Spleen (tissue), 11 donors: ENCODE measurements at regions not wholly inside any gene's neighbourhood (a gene's known extent, or its start where the extent isn't known, plus 50 kb on each side); places are given as distances from the start of the nearest gene placed in this dataset.

Source experiments
- DNase-seq: peaks from one replicate; pipeline ENCODE4 v3.0.0-alpha.2; 2020
- H3K27ac ChIP-seq, 8 donors: fragments of 200-600 bp; sonication (generic) in 7 of 8; 1 replicate in 4 of 8; 2 replicates in 4 of 8; pipeline versions ENCODE4 v1.5.0 to v1.8.0; 2016 to 2021; ENCODE audit warnings: inconsistent platforms in 4 of 8, mild to moderate bottlenecking in 4 of 8, moderate library complexity in 1 of 8
- H3K27me3 ChIP-seq, 7 donors: fragments of 200-600 bp; sonication (generic) in 6 of 7; replicated peaks in 1 of 7; 1 replicate in 4 of 7; 2 replicates in 3 of 7; pipeline versions ENCODE4 v1.5.0 to v1.8.0; 2016 to 2021; ENCODE audit warnings: inconsistent platforms in 3 of 7, mild to moderate bottlenecking in 1 of 7
- H3K36me3 ChIP-seq, 6 donors: fragments of 200-600 bp; sonication (generic) in 5 of 6; 1 replicate in 4 of 6; 2 replicates in 2 of 6; pipeline versions ENCODE4 v1.5.0 to v1.8.0; 2016 to 2021; ENCODE audit warnings: inconsistent platforms in 2 of 6
- H3K4me1 ChIP-seq, 6 donors: fragments of 200-600 bp; sonication (generic) in 5 of 6; 1 replicate in 3 of 6; 2 replicates in 3 of 6; pipeline versions ENCODE4 v1.5.0 to v1.8.0; 2016 to 2021; ENCODE audit warnings: inconsistent platforms in 3 of 6
- H3K4me3 ChIP-seq, 8 donors: fragments of 200-600 bp; sonication (generic) in 7 of 8; 1 replicate in 4 of 8; 2 replicates in 4 of 8; pipeline versions ENCODE4 v1.5.0 to v1.8.0; 2016 to 2021; ENCODE audit warnings: inconsistent platforms in 4 of 8, mild to moderate bottlenecking in 4 of 8, moderate library complexity in 2 of 8
- H3K9me3 ChIP-seq, 8 donors: fragments of 200-600 bp; sonication (generic) in 7 of 8; 1 replicate in 4 of 8; 2 replicates in 4 of 8; pipeline versions ENCODE4 v1.5.0 to v1.8.0; 2016 to 2021; ENCODE audit warnings: inconsistent platforms in 4 of 8
- CTCF ChIP-seq, 11 experiments: fragments of 200-600 bp in 7 of 11; fragments of 450-650 bp in 4 of 11; sonication (generic) in 4 of 11; IDR thresholded peaks in 8 of 11; conservative IDR thresholded peaks in 3 of 11; 1 replicate in 7 of 11; 2 replicates in 4 of 11; pipeline versions ENCODE4 v1.4.0 to v1.8.0; 2016 to 2021; ENCODE audit warnings: antibody characterized with exemption in 11 of 11, inconsistent platforms in 4 of 11, mild to moderate bottlenecking in 1 of 11
- POLR2A ChIP-seq, 3 donors: fragments of 450-650 bp; IDR thresholded peaks; one replicate each; pipeline ENCODE4 v1.5.1; 2017; ENCODE audit warnings: antibody characterized with exemption in 3 of 3, mild to moderate bottlenecking in 1 of 3
- POLR2AphosphoS5 ChIP-seq, 3 donors: sonication (generic); formaldehyde crosslinking; IDR thresholded peaks; one replicate each; pipeline ENCODE4 v1.5.1; 2017; ENCODE audit warnings: antibody characterized with exemption in 3 of 3
- WGBS, 5 donors: extraction: QIAGEN DNeasy Blood & Tissue Kit in 3 of 5; methylation state at CpG; one replicate each; pipeline versions ENCODE4 v1.1.5 to v1.1.7; 2013 to 2018; 5-methylcytosine and 5-hydroxymethylcytosine counted together
- intact Hi-C: fragments of 100-400 bp; cut with DNase I; formaldehyde crosslinking; loops from one replicate; pipeline ENCODE4 v1.15.0; 2023; ENCODE audit warnings: low total_unique reads
- donor health status: healthy with polysubstance abuse.
- donor health status: DM: no; HTN: no; CAD: no; lungs with moderate emphysema.
- donor health status: DM: no; HTN: no; CAD: no.
- donor health status: Bipolar disorder and iron deficiency.
- donor health status: healthy.
- donor health status: DM: no; HTN: no; CAD: no.
- donor health status: DM: yes; HTN: yes; CAD: no.

GRCh38 chr12:114478865-114479264 lies 72.9 kb upstream of the TBX5 start:
- Histone ChIP-seq H3K27ac (no peak overlapping the region), H3K9me3 (no peaks in the 10 kb centered on the region), H3K4me1 (peaks cover 0 to 19% (median 13%) of the 10 kb centered on the region in 6 donors), H3K27me3 (peaks cover 0 to 94% (median 53%) of the 10 kb centered on the region in 7 donors), H3K36me3 (no peaks in the 10 kb centered on the region), H3K4me3 (no peak overlapping the region)
- TF ChIP-seq POLR2AphosphoS5 (IDR thresholded peaks at IDR 0.05) = no peak
- TF ChIP-seq CTCF (IDR thresholded peaks at IDR 0.05 in 8 of 11, conservative IDR thresholded peaks at IDR 0.05 in 3 of 11) = no peak
- TF ChIP-seq POLR2A (IDR thresholded peaks at IDR 0.05) = no peak
- DNase-seq = no peak
- intact Hi-C loops = no loop called here
- WGBS, 5 donors = 10 to 24% (median 17%) methylated on average over 5 of the region's 5 CpGs

GRCh38 chr12:114477989-114478395 lies 72.0 kb upstream of the TBX5 start:
- H3K27me3 ChIP-seq = peaks cover 0 to 86% (median 53%) of the 10 kb centered on the region in 7 donors
- TF ChIP-seq CTCF (IDR thresholded peaks at IDR 0.05 in 8 of 11, conservative IDR thresholded peaks at IDR 0.05 in 3 of 11) (no peak), POLR2A (IDR thresholded peaks at IDR 0.05) (no peak), POLR2AphosphoS5 (IDR thresholded peaks at IDR 0.05) (no peak)
- 8 to 15% (median 12%) methylated on average over 5 of the region's 5 CpGs for WGBS, 5 donors
- no peak for DNase-seq
- no peak overlapping the region for H3K4me3 ChIP-seq
- peaks cover 0 to 19% (median 13%) of the 10 kb centered on the region in 6 donors for H3K4me1 ChIP-seq
- no peak overlapping the region for H3K27ac ChIP-seq
- no peaks in the 10 kb centered on the region for H3K36me3 ChIP-seq
- H3K9me3 ChIP-seq = no peaks in the 10 kb centered on the region
- intact Hi-C loops = no loop called here

GRCh38 chr12:114476159-114476558 lies 70.2 kb upstream of the TBX5 start:
- TF ChIP-seq POLR2A (IDR thresholded peaks at IDR 0.05) (no peak), CTCF (IDR thresholded peaks at IDR 0.05 in 8 of 11, conservative IDR thresholded peaks at IDR 0.05 in 3 of 11) (no peak), POLR2AphosphoS5 (IDR thresholded peaks at IDR 0.05) (no peak)
- WGBS, 5 donors = 36 to 58% (median 49%) methylated on average over 2 of the region's 2 CpGs
- peaks cover 0 to 67% (median 38%) of the 10 kb centered on the region in 7 donors for H3K27me3 ChIP-seq
- no peak overlapping the region for H3K27ac ChIP-seq
- H3K4me3 ChIP-seq = no peak overlapping the region
- intact Hi-C loops = no loop called here
- DNase-seq = no peak
- H3K4me1 ChIP-seq = peaks cover 0 to 17% (median 13%) of the 10 kb centered on the region in 6 donors
- no peaks in the 10 kb centered on the region for H3K36me3 ChIP-seq
- H3K9me3 ChIP-seq = no peaks in the 10 kb centered on the region

GRCh38 chr12:114473717-114474116 lies 67.8 kb upstream of the TBX5 start:
- intact Hi-C loops = no loop called here
- no peak overlapping the region for H3K4me3 ChIP-seq
- no peaks in the 10 kb centered on the region for H3K9me3 ChIP-seq
- peaks cover 0 to 43% (median 18%) of the 10 kb centered on the region in 7 donors for H3K27me3 ChIP-seq
- 70 to 89% (median 80%) methylated on average over 3 of the region's 3 CpGs for WGBS, 5 donors
- no peaks in the 10 kb centered on the region for H3K36me3 ChIP-seq
- TF ChIP-seq POLR2AphosphoS5 (IDR thresholded peaks at IDR 0.05) (no peak), CTCF (IDR thresholded peaks at IDR 0.05 in 8 of 11, conservative IDR thresholded peaks at IDR 0.05 in 3 of 11) (no peak), POLR2A (IDR thresholded peaks at IDR 0.05) (no peak)
- H3K27ac ChIP-seq = no peak overlapping the region
- no peaks in the 10 kb centered on the region for H3K4me1 ChIP-seq
- no peak for DNase-seq
